T-helper 2 cell (primary cell): ENCODE measurements at regions not wholly inside any gene's neighbourhood (a gene's known extent, or its start where the extent isn't known, plus 50 kb on each side); places are given as distances from the start of the nearest gene placed in this dataset.

Experiments
- DNase-seq, 5 experiments: peaks; one replicate each; pipeline versions ENCODE4 v3.0.0 to v3.0.0-alpha.2; 2012 to 2022

DNA sequence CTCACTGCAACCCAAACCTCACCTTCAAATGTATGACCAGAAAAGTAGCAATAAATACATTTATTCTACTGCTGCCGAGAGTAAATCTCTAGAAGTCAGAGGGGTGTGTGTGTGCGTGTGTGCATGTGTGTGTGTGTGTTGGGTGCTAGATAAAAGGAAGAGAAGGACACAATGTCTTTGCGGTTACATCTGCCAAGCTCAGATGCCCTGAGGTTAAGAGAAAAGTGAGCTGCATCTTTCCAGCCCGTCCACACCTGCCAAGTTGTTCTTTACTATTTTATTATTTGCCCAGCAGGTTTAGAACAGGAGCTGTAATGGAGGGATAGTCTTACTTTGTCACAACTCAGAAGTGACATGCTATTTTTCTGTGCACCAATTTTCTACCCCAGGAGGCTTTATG is 54.5 kb upstream of the ANKFN1 start:
- no peak for DNase-seq

DNA sequence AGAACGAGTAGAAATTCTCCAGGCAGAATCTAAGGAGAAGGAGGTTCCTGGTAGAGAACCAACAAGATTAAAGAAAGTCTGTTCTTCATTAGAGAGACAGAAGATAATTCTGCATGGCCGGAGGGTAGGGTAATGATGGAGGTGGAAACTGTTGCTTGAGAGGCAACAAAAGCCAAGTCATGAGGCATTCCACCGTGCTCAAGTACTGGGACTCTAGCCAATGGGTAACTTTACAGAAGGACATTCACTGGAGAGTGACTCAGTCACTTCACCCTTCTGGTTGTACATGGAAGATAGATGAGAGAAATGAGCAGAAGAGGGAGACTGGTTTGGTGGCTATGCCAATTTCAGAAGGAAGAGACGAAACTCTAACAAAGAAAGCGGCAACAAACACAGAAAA is 53.6 kb upstream of the ANKFN1 start:
- no peak for DNase-seq
